NCI-H510A treated with DMSO at 0.1 percent for 48 hours (cell line): ENCODE measurements at regions not wholly inside any gene's neighbourhood (a gene's known extent, or its start where the extent isn't known, plus 50 kb on each side); places are given as distances from the start of the nearest gene placed in this dataset.
A peak's percentile ranks its signal among the peaks of the same experiment; 100 is the strongest.
"Not testable (repeated sequence)": the region's sequence is repeated elsewhere in the genome, so short reads cannot be mapped to it uniquely, and the experiment has no call there.

ENCODE experiments used
- DNase-seq: peaks from one replicate; lab custom pipeline; 2025; lab: John Stamatoyannopoulos, UW

GRCh38 chr2:84052043-84052442 is 407.0 kb downstream of the SUCLG1 start:
- DNase-seq = no peak

- DNase-seq = no peak
Measured at GRCh38 chr2:84048964-84049363, 410.1 kb downstream of the SUCLG1 start.

- DNase-seq = no peak
Measured at GRCh38 chr2:84041506-84041905, 417.6 kb downstream of the SUCLG1 start.

GRCh38 chr2:84040281-84040680 is 418.8 kb downstream of the SUCLG1 start:
- DNase-seq = no peak

GRCh38 chr2:84038866-84039265 is 420.2 kb downstream of the SUCLG1 start:
- no peak for DNase-seq

GRCh38 chr2:84033347-84033974 is 425.6 kb downstream of the SUCLG1 start:
- DNase-seq = no peak

GRCh38 chr2:84031312-84032050 is 427.6 kb downstream of the SUCLG1 start:
- no peak for DNase-seq

GRCh38 chr2:84029903-84030575 is 429.0 kb downstream of the SUCLG1 start:
- no peak for DNase-seq

- no peak for DNase-seq
Measured at GRCh38 chr2:84026818-84027217, 432.3 kb downstream of the SUCLG1 start.

- DNase-seq = peak; percentile 32
Measured at GRCh38 chr2:84022810-84023431, 436.2 kb downstream of the SUCLG1 start.

- no peak for DNase-seq
Measured at GRCh38 chr2:84017010-84017409, 442.1 kb downstream of the SUCLG1 start.

- DNase-seq = no peak
Measured at GRCh38 chr2:84016183-84016582, 442.9 kb downstream of the SUCLG1 start.

- DNase-seq = no peak
Measured at GRCh38 chr2:83997889-83998288, 461.2 kb downstream of the SUCLG1 start.

- DNase-seq = no peak
Measured at GRCh38 chr2:83994633-83995179, 464.4 kb downstream of the SUCLG1 start.

GRCh38 chr2:83993873-83994632 is 465.0 kb downstream of the SUCLG1 start:
- DNase-seq = no peak

- DNase-seq = no peak
Measured at GRCh38 chr2:83991992-83992391, 467.1 kb downstream of the SUCLG1 start.

GRCh38 chr2:83990636-83991035 is 468.4 kb downstream of the SUCLG1 start:
- no peak for DNase-seq

GRCh38 chr2:83976628-83977027 is 482.5 kb downstream of the SUCLG1 start:
- not testable (repeated sequence) for DNase-seq

- no peak for DNase-seq
Measured at GRCh38 chr2:83972128-83972527, 487.0 kb downstream of the SUCLG1 start.

- no peak for DNase-seq
Measured at GRCh38 chr2:83971547-83971946, 487.5 kb downstream of the SUCLG1 start.

- DNase-seq = no peak
Measured at GRCh38 chr2:83970217-83970929, 488.7 kb downstream of the SUCLG1 start.
